Left lung (tissue), 4 donors: ENCODE measurements at regions not wholly inside any gene's neighbourhood (a gene's known extent, or its start where the extent isn't known, plus 50 kb on each side); places are given as distances from the start of the nearest gene placed in this dataset.

Source experiments
- ATAC-seq: fragments of 200-7000 bp; cut with Tn5 transposase; one replicate; pipeline ENCODE4 v1.9.1; 2020; ENCODE audit warnings: moderate library complexity
- DNase-seq, 4 donors: peaks; one replicate each; pipeline ENCODE4 v3.0.0-alpha.2; 2013 to 2020
- H3K27ac ChIP-seq, 2 donors: fragments of 200-600 bp; sonication (generic) in 1 of 2; one replicate each; pipeline versions ENCODE4 v1.5.0 to v1.8.0; 2020 to 2021
- H3K27me3 ChIP-seq, 2 donors: fragments of 200-600 bp; sonication (generic) in 1 of 2; one replicate each; pipeline versions ENCODE4 v1.5.0 to v1.8.0; 2020 to 2021
- H3K36me3 ChIP-seq, 2 donors: fragments of 200-600 bp; sonication (generic) in 1 of 2; one replicate each; pipeline versions ENCODE4 v1.5.0 to v1.8.0; 2020 to 2021
- H3K4me1 ChIP-seq, 2 donors: fragments of 200-600 bp; one replicate each; pipeline ENCODE4 v1.8.0; 2021
- H3K4me3 ChIP-seq, 2 donors: fragments of 200-600 bp; sonication (generic) in 1 of 2; one replicate each; pipeline versions ENCODE4 v1.5.0 to v1.8.0; 2020 to 2021; ENCODE audit warnings: mild to moderate bottlenecking in 1 of 2
- H3K9me3 ChIP-seq, 2 donors: fragments of 200-600 bp; sonication (generic) in 1 of 2; one replicate each; pipeline versions ENCODE4 v1.5.0 to v1.8.0; 2020 to 2021
- intact Hi-C, 2 donors: fragments of 100-400 bp; cut with DNase I; formaldehyde crosslinking; loops; one replicate each; pipeline versions ENCODE4 v1.11.2 to v1.14.2; 2022
- TF ChIP-seq, protein P1 (sequence below), 2 donors: fragments of 200-600 bp; sonication (generic) in 1 of 2; IDR thresholded peaks; one replicate each; pipeline versions ENCODE4 v1.5.0 to v1.8.0; 2021; ENCODE audit warnings: antibody characterized with exemption in 2 of 2
- donor health status: DM: no; HTN: yes; CAD: no.
- donor health status: DM: no; HTN: no; CAD: no.

DNA sequence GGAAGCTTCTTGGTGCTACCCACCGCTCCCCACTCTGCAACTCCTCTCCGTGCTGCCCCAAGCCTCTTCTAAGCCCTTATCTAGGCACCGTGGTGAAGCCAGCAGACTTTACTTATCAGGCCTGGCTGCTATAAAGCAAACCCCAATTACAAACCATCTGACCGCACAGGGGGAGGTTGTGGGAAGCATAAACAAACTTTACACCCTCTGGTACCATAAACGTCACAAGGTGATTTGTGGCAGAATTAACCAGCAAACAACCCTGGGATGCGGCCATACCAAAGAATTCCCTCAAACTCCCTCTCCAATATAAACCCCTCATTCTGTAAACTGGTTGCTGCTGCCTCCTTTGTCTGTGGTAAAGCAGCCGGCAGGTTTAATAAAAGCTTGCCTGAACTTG, 55.2 kb downstream of the MAGEC2 start:
- no peak for ATAC-seq
- Histone ChIP-seq H3K4me3 (no peak overlapping the region), H3K27me3 (no peaks in the 10 kb centered on the region), H3K27ac (no peak overlapping the region), H3K36me3 (no peaks in the 10 kb centered on the region), H3K4me1 (no peaks in the 10 kb centered on the region), H3K9me3 (no peaks in the 10 kb centered on the region)
- intact Hi-C loops, result no loop called here
- TF ChIP-seq, protein P1, sequence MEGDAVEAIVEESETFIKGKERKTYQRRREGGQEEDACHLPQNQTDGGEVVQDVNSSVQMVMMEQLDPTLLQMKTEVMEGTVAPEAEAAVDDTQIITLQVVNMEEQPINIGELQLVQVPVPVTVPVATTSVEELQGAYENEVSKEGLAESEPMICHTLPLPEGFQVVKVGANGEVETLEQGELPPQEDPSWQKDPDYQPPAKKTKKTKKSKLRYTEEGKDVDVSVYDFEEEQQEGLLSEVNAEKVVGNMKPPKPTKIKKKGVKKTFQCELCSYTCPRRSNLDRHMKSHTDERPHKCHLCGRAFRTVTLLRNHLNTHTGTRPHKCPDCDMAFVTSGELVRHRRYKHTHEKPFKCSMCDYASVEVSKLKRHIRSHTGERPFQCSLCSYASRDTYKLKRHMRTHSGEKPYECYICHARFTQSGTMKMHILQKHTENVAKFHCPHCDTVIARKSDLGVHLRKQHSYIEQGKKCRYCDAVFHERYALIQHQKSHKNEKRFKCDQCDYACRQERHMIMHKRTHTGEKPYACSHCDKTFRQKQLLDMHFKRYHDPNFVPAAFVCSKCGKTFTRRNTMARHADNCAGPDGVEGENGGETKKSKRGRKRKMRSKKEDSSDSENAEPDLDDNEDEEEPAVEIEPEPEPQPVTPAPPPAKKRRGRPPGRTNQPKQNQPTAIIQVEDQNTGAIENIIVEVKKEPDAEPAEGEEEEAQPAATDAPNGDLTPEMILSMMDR (IDR thresholded peaks at IDR 0.05), result no peak
- no peak for DNase-seq

DNA sequence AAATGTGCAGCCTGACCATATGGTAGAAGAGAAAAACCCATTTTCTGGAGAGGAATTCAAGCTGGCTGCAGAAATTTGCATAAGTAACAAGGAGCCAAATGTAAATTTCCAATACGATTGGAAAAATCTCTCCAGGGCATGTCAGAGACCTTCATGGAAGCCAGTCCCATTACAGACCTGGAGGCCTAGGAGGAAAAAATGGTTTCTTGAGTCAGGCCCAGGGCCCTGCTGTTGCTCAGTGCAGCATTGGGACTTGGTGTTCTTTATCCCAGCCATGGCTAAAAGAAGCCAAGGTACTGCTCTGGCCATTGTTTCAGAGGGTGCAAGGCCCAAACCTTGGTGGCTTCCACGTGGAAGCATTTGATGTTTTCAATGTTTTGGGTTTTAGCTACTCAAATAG, 70.6 kb downstream of the MAGEC2 start:
- Histone ChIP-seq H3K27ac (no peak overlapping the region), H3K4me3 (no peak overlapping the region), H3K9me3 (no peaks in the 10 kb centered on the region), H3K27me3 (no peaks in the 10 kb centered on the region), H3K4me1 (no peaks in the 10 kb centered on the region), H3K36me3 (no peaks in the 10 kb centered on the region)
- intact Hi-C loops, result no loop called here
- DNase-seq, result no peak
- ATAC-seq, result no peak
- TF ChIP-seq, protein P1 (IDR thresholded peaks at IDR 0.05), result no peak

DNA sequence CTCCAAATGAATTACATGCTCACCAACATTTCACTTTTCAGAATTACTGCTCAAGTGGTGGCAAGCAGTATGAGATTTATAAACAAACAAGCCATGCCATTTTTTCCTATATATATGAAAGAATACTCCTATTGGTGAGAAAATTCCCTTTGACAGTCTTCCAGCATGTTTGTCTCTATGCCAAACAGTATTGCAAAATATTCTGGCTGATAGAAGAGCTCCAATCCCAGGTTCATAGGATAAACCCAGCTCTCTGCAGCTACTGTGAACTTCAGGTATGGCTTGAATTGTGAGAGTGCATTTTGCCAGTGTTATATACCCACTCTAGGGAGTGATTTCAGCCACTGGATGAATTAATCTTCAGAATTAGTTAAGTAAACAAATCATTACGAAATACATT, 108.8 kb downstream of the MAGEC2 start:
- no peak for ATAC-seq
- intact Hi-C loops, result no loop called here
- H3K36me3 ChIP-seq, result no peaks in the 10 kb centered on the region
- H3K27me3 ChIP-seq, result no peaks in the 10 kb centered on the region
- TF ChIP-seq, protein P1 (IDR thresholded peaks at IDR 0.05), result no peak
- no peaks in the 10 kb centered on the region for H3K4me1 ChIP-seq
- H3K9me3 ChIP-seq, result no peaks in the 10 kb centered on the region
- no peak overlapping the region for H3K4me3 ChIP-seq
- no peak overlapping the region for H3K27ac ChIP-seq
- DNase-seq, result peak in 2 of 4 donors; percentile 30 to 33

DNA sequence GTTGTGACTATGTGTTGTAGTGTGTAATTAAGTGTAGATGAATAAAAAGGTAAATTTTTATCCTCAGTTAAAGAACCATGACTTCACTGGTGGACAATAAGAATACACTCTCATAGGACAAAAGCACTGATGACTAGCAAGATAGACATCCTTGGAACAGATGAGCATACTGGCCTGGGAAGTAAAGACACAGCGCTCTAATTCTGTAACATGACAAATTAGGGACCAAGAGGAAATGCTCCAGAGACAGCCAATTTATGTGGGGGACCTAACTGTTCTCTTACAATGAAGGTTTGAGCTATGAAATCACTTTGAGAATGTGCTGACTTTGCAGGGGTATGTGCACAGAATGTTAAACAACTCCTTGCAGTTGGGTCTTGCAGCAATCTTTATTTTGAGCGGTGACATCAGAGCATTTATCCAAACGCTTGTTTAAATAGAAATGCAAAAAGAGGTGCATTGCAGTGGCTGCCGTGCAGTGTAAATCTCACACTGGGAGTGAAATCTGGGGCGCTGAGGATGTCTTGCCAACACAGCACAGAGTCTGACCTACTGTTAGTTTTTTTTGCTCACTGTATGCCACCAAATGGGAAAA, 109.3 kb downstream of the MAGEC2 start:
- intact Hi-C loops, result no loop called here
- TF ChIP-seq, protein P1 (IDR thresholded peaks at IDR 0.05), result no peak
- H3K27ac ChIP-seq, result no peak overlapping the region
- H3K36me3 ChIP-seq, result no peaks in the 10 kb centered on the region
- DNase-seq (peak in 2 of 4 donors; percentile 15 to 48), ATAC-seq (no peak)
- H3K9me3 ChIP-seq, result no peaks in the 10 kb centered on the region
- H3K4me3 ChIP-seq, result no peak overlapping the region
- H3K27me3 ChIP-seq, result no peaks in the 10 kb centered on the region
- no peaks in the 10 kb centered on the region for H3K4me1 ChIP-seq

DNA sequence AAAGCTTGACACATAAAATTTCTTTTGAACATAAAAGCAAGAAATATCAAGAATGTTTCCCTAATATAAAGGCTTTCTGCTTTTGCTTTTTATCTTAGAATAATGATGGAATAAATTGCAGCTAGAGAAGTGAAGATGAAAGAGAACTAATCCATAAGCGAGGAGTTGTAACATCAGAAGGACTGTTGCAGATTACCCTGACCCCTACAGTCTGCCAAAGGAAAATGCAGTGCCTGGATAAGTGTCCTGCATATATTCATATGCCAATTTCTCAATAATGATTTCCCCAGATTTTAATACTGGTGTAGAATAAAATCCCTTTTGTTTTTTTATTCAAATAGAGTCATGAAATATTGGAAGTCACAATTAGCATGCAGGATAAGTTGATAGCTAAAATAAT, 115.9 kb downstream of the MAGEC2 start:
- Histone ChIP-seq H3K27me3 (no peaks in the 10 kb centered on the region), H3K9me3 (no peaks in the 10 kb centered on the region), H3K36me3 (no peaks in the 10 kb centered on the region), H3K27ac (no peak overlapping the region), H3K4me1 (no peaks in the 10 kb centered on the region), H3K4me3 (no peak overlapping the region)
- peak in 1 of 4 donors; percentile 28 for DNase-seq
- intact Hi-C loops, result no loop called here
- ATAC-seq, result peak; percentile 81
- TF ChIP-seq, protein P1 (IDR thresholded peaks at IDR 0.05), result peak; percentile 18 to 43
